Adrenal gland (tissue), 5 donors: ENCODE measurements at regions not wholly inside any gene's neighbourhood (a gene's known extent, or its start where the extent isn't known, plus 50 kb on each side); places are given as distances from the start of the nearest gene placed in this dataset.

Experiments
- CTCF ChIP-seq, 6 experiments: fragments of 450-650 bp in 4 of 6; fragments of 200-600 bp in 2 of 6; sonication (generic) in 1 of 6; IDR thresholded peaks; 1 replicate in 5 of 6; 2 replicates in 1 of 6; pipeline versions ENCODE4 v1.5.1 to v1.8.0; 2016 to 2021; ENCODE audit warnings: antibody characterized with exemption in 6 of 6, mild to moderate bottlenecking in 2 of 6, moderate library complexity in 1 of 6
- POLR2A ChIP-seq, 2 donors: fragments of 450-650 bp; IDR thresholded peaks; one replicate each; pipeline ENCODE4 v1.6.1; 2017; ENCODE audit warnings: antibody characterized with exemption in 2 of 2, mild to moderate bottlenecking in 2 of 2, moderate library complexity in 1 of 2
- donor health status: DM: no; HTN: no; CAD: no.

GRCh38 chr1:56218023-56218422, 361.3 kb downstream of the PLPP3 start:
- no peak for TF ChIP-seq CTCF (IDR thresholded peaks at IDR 0.05)
- TF ChIP-seq POLR2A (IDR thresholded peaks at IDR 0.05): no peak
